KOPT-K1 (cell line): ENCODE measurements at regions not wholly inside any gene's neighbourhood (a gene's known extent, or its start where the extent isn't known, plus 50 kb on each side); places are given as distances from the start of the nearest gene placed in this dataset.
"Not testable (repeated sequence)": the region's sequence is repeated elsewhere in the genome, so short reads cannot be mapped to it uniquely, and the experiment has no call there.

Experiments
- H3K27ac ChIP-seq: fragments of 200-600 bp; sonication (generic); 2 replicates; pipeline ENCODE4 v1.5.1; 2016; ENCODE audit warnings: antibody characterized with exemption, mild to moderate bottlenecking, low read depth, low read length; ENCODE audit not compliant: poor library complexity, severe bottlenecking
- H3K36me3 ChIP-seq: fragments of 200-600 bp; sonication (generic); 2 replicates; pipeline ENCODE4 v1.5.1; 2017; ENCODE audit warnings: antibody characterized with exemption, mild to moderate bottlenecking, low read length, moderate library complexity; ENCODE audit not compliant: insufficient read depth
- H3K9me3 ChIP-seq: fragments of 200-600 bp; sonication (generic); 2 replicates; pipeline ENCODE4 v1.5.1; 2017; ENCODE audit warnings: antibody characterized with exemption, low read length, mild to moderate bottlenecking; ENCODE audit not compliant: insufficient read depth, poor library complexity, severe bottlenecking

GRCh38 chr2:145897151-145897550 is 1377.2 kb upstream of the ZEB2 start:
- no peaks in the 10 kb centered on the region for H3K9me3 ChIP-seq
- H3K27ac ChIP-seq, result no peak overlapping the region
- no peaks in the 10 kb centered on the region for H3K36me3 ChIP-seq

- H3K27ac ChIP-seq, result no peak overlapping the region
- H3K36me3 ChIP-seq, result no peaks in the 10 kb centered on the region
- no peaks in the 10 kb centered on the region for H3K9me3 ChIP-seq
These were observed 1368.0 kb upstream of the ZEB2 start for GRCh38 chr2:145887915-145888314.

- not testable (repeated sequence) for H3K36me3 ChIP-seq, H3K27ac ChIP-seq, H3K9me3 ChIP-seq
These were observed 1361.1 kb upstream of the ZEB2 start for GRCh38 chr2:145880997-145881396.

- Histone ChIP-seq H3K27ac (no peak overlapping the region), H3K9me3 (no peaks in the 10 kb centered on the region), H3K36me3 (no peaks in the 10 kb centered on the region)
These were observed 1355.1 kb upstream of the ZEB2 start for GRCh38 chr2:145875016-145875415.

GRCh38 chr2:145874466-145874865 is 1354.5 kb upstream of the ZEB2 start:
- H3K27ac ChIP-seq, result no peak overlapping the region
- H3K36me3 ChIP-seq, result no peaks in the 10 kb centered on the region
- H3K9me3 ChIP-seq, result no peaks in the 10 kb centered on the region

GRCh38 chr2:145864501-145864900 is 1344.6 kb upstream of the ZEB2 start:
- no peaks in the 10 kb centered on the region for H3K36me3 ChIP-seq
- H3K27ac ChIP-seq, result no peak overlapping the region
- no peaks in the 10 kb centered on the region for H3K9me3 ChIP-seq

GRCh38 chr2:145861940-145862339 is 1342.0 kb upstream of the ZEB2 start:
- Histone ChIP-seq H3K9me3 (no peaks in the 10 kb centered on the region), H3K36me3 (no peaks in the 10 kb centered on the region), H3K27ac (no peak overlapping the region)

GRCh38 chr2:145860083-145860482 is 1340.2 kb upstream of the ZEB2 start:
- no peaks in the 10 kb centered on the region for H3K9me3 ChIP-seq
- no peak overlapping the region for H3K27ac ChIP-seq
- H3K36me3 ChIP-seq, result no peaks in the 10 kb centered on the region

GRCh38 chr2:145855142-145855541 is 1335.2 kb upstream of the ZEB2 start:
- no peaks in the 10 kb centered on the region for H3K9me3 ChIP-seq
- H3K27ac ChIP-seq, result no peak overlapping the region
- H3K36me3 ChIP-seq, result no peaks in the 10 kb centered on the region

GRCh38 chr2:145854039-145854755 is 1334.3 kb upstream of the ZEB2 start:
- no peaks in the 10 kb centered on the region for H3K36me3 ChIP-seq

GRCh38 chr2:145851730-145852129 is 1331.8 kb upstream of the ZEB2 start:
- Histone ChIP-seq H3K9me3 (no peaks in the 10 kb centered on the region), H3K27ac (no peak overlapping the region), H3K36me3 (no peaks in the 10 kb centered on the region)

More at GRCh38 chr2:145854039-145854755, 1334.3 kb upstream of the ZEB2 start:
- Histone ChIP-seq H3K9me3 (no peaks in the 10 kb centered on the region), H3K27ac (no peak overlapping the region)

- Histone ChIP-seq H3K9me3 (no peaks in the 10 kb centered on the region), H3K27ac (no peak overlapping the region), H3K36me3 (no peaks in the 10 kb centered on the region)
These were observed 1329.5 kb upstream of the ZEB2 start for GRCh38 chr2:145849466-145849865.

- H3K9me3 ChIP-seq, result no peaks in the 10 kb centered on the region
- no peaks in the 10 kb centered on the region for H3K36me3 ChIP-seq
- no peak overlapping the region for H3K27ac ChIP-seq
These were observed 1327.1 kb upstream of the ZEB2 start for GRCh38 chr2:145846982-145847381.

- Histone ChIP-seq H3K36me3 (no peaks in the 10 kb centered on the region), H3K27ac (no peak overlapping the region), H3K9me3 (no peaks in the 10 kb centered on the region)
These were observed 1326.0 kb upstream of the ZEB2 start for GRCh38 chr2:145845923-145846322.

- H3K27ac ChIP-seq, result no peak overlapping the region
These were observed 1325.4 kb upstream of the ZEB2 start for GRCh38 chr2:145845207-145845894.

GRCh38 chr2:145841973-145842372 is 1322.1 kb upstream of the ZEB2 start:
- Histone ChIP-seq H3K9me3 (no peaks in the 10 kb centered on the region), H3K27ac (no peak overlapping the region), H3K36me3 (no peaks in the 10 kb centered on the region)

More at GRCh38 chr2:145845207-145845894, 1325.4 kb upstream of the ZEB2 start:
- Histone ChIP-seq H3K9me3 (no peaks in the 10 kb centered on the region), H3K36me3 (no peaks in the 10 kb centered on the region)
